HepG2 (cell line): ENCODE measurements at regions not wholly inside any gene's neighbourhood (a gene's known extent, or its start where the extent isn't known, plus 50 kb on each side); places are given as distances from the start of the nearest gene placed in this dataset.

Experiments used
- ATAC-seq: fragments of 200-7000 bp; cut with Tn5 transposase; 3 replicates; pipeline ENCODE4 v1.9.1; 2020; ENCODE audit warnings: mild to moderate bottlenecking, moderate library complexity
- BruUV-seq: library from RNA; stranded (reverse); fragments of 400-500 nt; replicated peaks from 2 replicates; lab custom pipeline; 2021; lab: Mats Ljungman, UMichigan
- CTCF ChIA-PET: fragments of 300-600 bp; formaldehyde crosslinking; extraction: SDS; loops from one replicate; lab custom pipeline; 2021; ENCODE audit warnings: low total read pairs, inconsistent platforms, low intra/inter-chr PET ratio; lab: Yijun Ruan, JAX
- POLR2A ChIA-PET: fragments of 350-600 bp; sonication (Branson Sonifier 250); formaldehyde crosslinking; loops from one replicate; lab custom pipeline; 2020; ENCODE audit warnings: antibody characterized with exemption, inconsistent platforms; lab: Yijun Ruan, JAX
- DNase-seq: peaks from one replicate; pipeline ENCODE4 v3.0.0-alpha.2; 2015; ENCODE audit warnings: low spot score
- FAIRE-seq: peaks from 3 replicates; lab custom pipeline; 2011; peaks lifted over from hg19 to GRCh38; lab: Jason Lieb, UNC
- H2AFZ ChIP-seq: one replicate; pipeline ENCODE4 v1.6.1; 2011; ENCODE audit warnings: low read length, inconsistent platforms
- H3K27ac ChIP-seq: fragments of 300-600 bp; 3 replicates; pipeline ENCODE4 v1.8.0; 2011; ENCODE audit warnings: mixed run types, mild to moderate bottlenecking, mixed read lengths, low read length, inconsistent platforms; ENCODE audit not compliant: insufficient read depth; ENCODE audit errors: extremely low read length
- H3K27me3 ChIP-seq, 2 experiments: fragments of 200-600 bp in 1 of 2; 2 replicates in 1 of 2; 3 replicates in 1 of 2; pipeline versions ENCODE4 v1.6.0 to v1.8.0; 2011; ENCODE audit warnings: low read length in 2 of 2, mild to moderate bottlenecking in 2 of 2, moderate library complexity in 2 of 2, inconsistent platforms in 1 of 2; ENCODE audit not compliant: insufficient read depth in 2 of 2, control insufficient read depth in 1 of 2
- H3K36me3 ChIP-seq, 2 experiments: fragments of 200-600 bp in 1 of 2; replicated peaks in 1 of 2; 2 replicates in 1 of 2; 3 replicates in 1 of 2; pipeline versions ENCODE4 v1.5.1 to v1.8.0; 2011; ENCODE audit warnings: low read length in 2 of 2, inconsistent platforms in 1 of 2; ENCODE audit not compliant: insufficient read depth in 2 of 2, control insufficient read depth in 1 of 2
- H3K4me1 ChIP-seq: 2 replicates; pipeline ENCODE4 v1.5.1; 2012; ENCODE audit warnings: low read length, inconsistent platforms; ENCODE audit not compliant: insufficient read depth
- H3K4me2 ChIP-seq: 2 replicates; pipeline ENCODE4 v1.6.0; 2011; ENCODE audit warnings: low read depth, low read length, inconsistent platforms
- H3K4me3 ChIP-seq, 3 experiments: fragments of 200-600 bp in 1 of 3; sonication (generic), shearing (Covaris generic) in 1 of 3; replicated peaks in 1 of 3; 2 replicates each; pipeline ENCODE4 v1.5.1; 2011 to 2016; ENCODE audit warnings: low read length in 3 of 3, inconsistent platforms in 2 of 3, low read depth in 2 of 3, mild to moderate bottlenecking in 2 of 3, control low read depth in 1 of 3, mixed read lengths in 1 of 3; ENCODE audit not compliant: insufficient read depth in 1 of 3
- H3K79me2 ChIP-seq: one replicate; pipeline ENCODE4 v1.6.1; 2011; ENCODE audit warnings: low read length, inconsistent platforms; ENCODE audit not compliant: insufficient read depth
- H3K9ac ChIP-seq: 2 replicates; pipeline ENCODE4 v1.6.0; 2011; ENCODE audit warnings: mild to moderate bottlenecking, low read depth, low read length, inconsistent platforms; ENCODE audit not compliant: insufficient read depth
- H3K9me3 ChIP-seq: 2 replicates; pipeline ENCODE4 v1.5.1; 2012; ENCODE audit warnings: mild to moderate bottlenecking, low read length
- H4K20me1 ChIP-seq: 2 replicates; pipeline ENCODE4 v1.6.0; 2011; ENCODE audit warnings: inconsistent platforms, mild to moderate bottlenecking, low read length, moderate library complexity; ENCODE audit not compliant: insufficient read depth
- DMTF1 ChIP-seq: sonication (generic); formaldehyde crosslinking; IDR thresholded peaks from 2 replicates; pipeline ENCODE4 v1.4.0; 2020; ENCODE audit warnings: mild to moderate bottlenecking, missing genetic modification reagents
- ESRRA ChIP-seq: sonication (generic); formaldehyde crosslinking; IDR thresholded peaks from 2 replicates; pipeline ENCODE4 v1.5.1; 2020; ENCODE audit warnings: mild to moderate bottlenecking, low read depth, missing genetic modification reagents
- KDM1A ChIP-seq: IDR thresholded peaks from 2 replicates; pipeline ENCODE4 v1.6.1; 2016; ENCODE audit warnings: missing compliant biosample characterization
- KLF15 ChIP-seq: sonication (generic); formaldehyde crosslinking; IDR thresholded peaks from 2 replicates; pipeline ENCODE4 v1.8.1; 2023; ENCODE audit warnings: borderline replicate concordance, mild to moderate bottlenecking, inconsistent platforms, missing genetic modification reagents, mixed read lengths
- PLRG1 ChIP-seq: fragments of 450-650 bp; conservative IDR thresholded peaks from 2 replicates; pipeline ENCODE4 v1.6.1; 2016
- TFDP2 ChIP-seq: sonication (generic); formaldehyde crosslinking; IDR thresholded peaks from 2 replicates; pipeline ENCODE4 v1.4.0; 2020; ENCODE audit warnings: missing genetic modification reagents
- TMF1 ChIP-seq: sonication (generic); formaldehyde crosslinking; IDR thresholded peaks from 2 replicates; pipeline ENCODE4 v1.8.1; 2022; ENCODE audit warnings: low read depth, missing genetic modification reagents
- ZNF20 ChIP-seq: sonication (generic); formaldehyde crosslinking; IDR thresholded peaks from 2 replicates; pipeline ENCODE4 v1.4.0; 2020; ENCODE audit warnings: mild to moderate bottlenecking, moderate library complexity, missing genetic modification reagents
- ZNF292 ChIP-seq: sonication (generic); formaldehyde crosslinking; IDR thresholded peaks from 2 replicates; pipeline ENCODE4 v1.8.1; 2022; ENCODE audit warnings: mild to moderate bottlenecking, low read depth, missing genetic modification reagents, borderline replicate concordance
- ZNF891 ChIP-seq: sonication (generic); formaldehyde crosslinking; IDR thresholded peaks from 2 replicates; pipeline ENCODE4 v1.5.0; 2020; ENCODE audit warnings: mild to moderate bottlenecking, missing genetic modification reagents
- WGBS: methylation state at CpG from one replicate; pipeline ENCODE4 v1.1.6; 2017; ENCODE audit warnings: low lambda C conversion rate; 5-methylcytosine and 5-hydroxymethylcytosine counted together
- in situ Hi-C: cut with HindIII; loops from 2 replicates; pipeline ENCODE4 v1.10.0; 2017; ENCODE audit warnings: low pct_unique_long_range_greater_than_20kb; ENCODE audit not compliant: extremely low pct_ligation_motif_present
- intact Hi-C: fragments of 100-400 bp; cut with micrococcal nuclease; formaldehyde crosslinking; loops from one replicate; pipeline ENCODE4 v1.10.0; 2022; ENCODE audit not compliant: unreplicated experiment
- TF ChIP-seq, protein P1 (sequence below): sonication (generic); formaldehyde crosslinking; IDR thresholded peaks from 2 replicates; pipeline ENCODE4 v1.4.0; 2020; ENCODE audit warnings: missing genetic modification reagents

- FAIRE-seq (no peak), ATAC-seq (no peak), DNase-seq (no peak)
- in situ Hi-C loops (no loop called here), intact Hi-C loops (no loop called here)
- CTCF ChIA-PET: no interaction called here
- Histone ChIP-seq H3K79me2 (no peaks in the 10 kb centered on the region), H3K9ac (no peak overlapping the region), H2AFZ (no peak overlapping the region), H3K4me2 (no peak overlapping the region), H3K27ac (no peak overlapping the region), H3K27me3 (no peaks in the 10 kb centered on the region), H3K4me3 (no peak overlapping the region), H3K9me3 (peaks cover 95% of the 10 kb centered on the region), H3K4me1 (no peaks in the 10 kb centered on the region), H3K36me3 (no peaks in the 10 kb centered on the region), H4K20me1 (no peaks in the 10 kb centered on the region)
- no peak for TF ChIP-seq ZNF891 (CRISPR knock-in tag)
- TF ChIP-seq, protein P1, sequence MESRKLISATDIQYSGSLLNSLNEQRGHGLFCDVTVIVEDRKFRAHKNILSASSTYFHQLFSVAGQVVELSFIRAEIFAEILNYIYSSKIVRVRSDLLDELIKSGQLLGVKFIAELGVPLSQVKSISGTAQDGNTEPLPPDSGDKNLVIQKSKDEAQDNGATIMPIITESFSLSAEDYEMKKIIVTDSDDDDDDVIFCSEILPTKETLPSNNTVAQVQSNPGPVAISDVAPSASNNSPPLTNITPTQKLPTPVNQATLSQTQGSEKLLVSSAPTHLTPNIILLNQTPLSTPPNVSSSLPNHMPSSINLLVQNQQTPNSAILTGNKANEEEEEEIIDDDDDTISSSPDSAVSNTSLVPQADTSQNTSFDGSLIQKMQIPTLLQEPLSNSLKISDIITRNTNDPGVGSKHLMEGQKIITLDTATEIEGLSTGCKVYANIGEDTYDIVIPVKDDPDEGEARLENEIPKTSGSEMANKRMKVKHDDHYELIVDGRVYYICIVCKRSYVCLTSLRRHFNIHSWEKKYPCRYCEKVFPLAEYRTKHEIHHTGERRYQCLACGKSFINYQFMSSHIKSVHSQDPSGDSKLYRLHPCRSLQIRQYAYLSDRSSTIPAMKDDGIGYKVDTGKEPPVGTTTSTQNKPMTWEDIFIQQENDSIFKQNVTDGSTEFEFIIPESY (CRISPR knock-in tag): no peak
- no peak for TF ChIP-seq ZNF292 (CRISPR knock-in tag)
- no peak for TF ChIP-seq TMF1
- no peak for TF ChIP-seq DMTF1 (CRISPR knock-in tag)
- TF ChIP-seq ESRRA: no peak
- no peak for TF ChIP-seq KLF15 (CRISPR knock-in tag)
- TF ChIP-seq TFDP2 (CRISPR knock-in tag): no peak
- TF ChIP-seq PLRG1: no peak
- TF ChIP-seq KDM1A (CRISPR knock-in tag): no peak
- TF ChIP-seq ZNF20 (CRISPR knock-in tag): no peak
- whole genome bisulfite sequencing: 28% methylated on average over 2 of the region's 4 CpGs
- no TSS peak for BruUV-seq
- POLR2A ChIA-PET: no interaction called here
Measured at GRCh38 chr19:28350037-28350436, 862.9 kb downstream of the UQCRFS1 start.
